Keratinocyte (primary cell): ENCODE measurements at regions not wholly inside any gene's neighbourhood (a gene's known extent, or its start where the extent isn't known, plus 50 kb on each side); places are given as distances from the start of the nearest gene placed in this dataset.

ENCODE experiments used
- DNase-seq: peaks from one replicate; pipeline ENCODE4 v3.0.0-alpha.2; 2011; ENCODE audit warnings: low read depth, missing footprints, low spot score
- FAIRE-seq: peaks from 2 replicates; lab custom pipeline; 2011; peaks lifted over from hg19 to GRCh38; lab: Jason Lieb, UNC
- H2AFZ ChIP-seq: 2 replicates; pipeline ENCODE4 v1.6.0; 2012; ENCODE audit warnings: low read length, control low read depth, inconsistent platforms; ENCODE audit not compliant: control insufficient read depth
- H3K27ac ChIP-seq: 2 replicates; pipeline ENCODE4 v1.5.1; 2011; ENCODE audit warnings: low read length; ENCODE audit not compliant: control insufficient read depth, insufficient read depth
- H3K27me3 ChIP-seq: 3 replicates; pipeline ENCODE4 v1.6.0; 2011; ENCODE audit warnings: low read length; ENCODE audit not compliant: control insufficient read depth, insufficient read depth; ENCODE audit errors: extremely low read depth
- H3K36me3 ChIP-seq, 2 experiments: 2 replicates in 1 of 2; 3 replicates in 1 of 2; pipeline ENCODE4 v1.5.1; 2011; ENCODE audit warnings: low read length in 2 of 2, mild to moderate bottlenecking in 1 of 2; ENCODE audit not compliant: control insufficient read depth in 2 of 2, insufficient read depth in 2 of 2; ENCODE audit errors: extremely low read depth in 1 of 2
- H3K4me1 ChIP-seq: 3 replicates; pipeline ENCODE4 v1.5.1; 2011; ENCODE audit warnings: low read length; ENCODE audit not compliant: control insufficient read depth, insufficient read depth; ENCODE audit errors: extremely low read depth
- H3K4me2 ChIP-seq: 3 replicates; pipeline ENCODE4 v1.6.0; 2011; ENCODE audit warnings: low read depth, low read length; ENCODE audit not compliant: control insufficient read depth, insufficient read depth; ENCODE audit errors: extremely low read depth
- H3K4me3 ChIP-seq, 3 experiments: fragments of 200-600 bp in 1 of 3; sonication (generic) in 1 of 3; 2 replicates in 2 of 3; 3 replicates in 1 of 3; pipeline ENCODE4 v1.5.1; 2011 to 2016; ENCODE audit warnings: low read length in 3 of 3, mild to moderate bottlenecking in 3 of 3, control low read depth in 2 of 3, inconsistent platforms in 1 of 3, low read depth in 1 of 3, mixed read lengths in 1 of 3, mixed run types in 1 of 3, moderate library complexity in 1 of 3; ENCODE audit not compliant: control insufficient read depth in 2 of 3, insufficient read depth in 2 of 3; ENCODE audit errors: extremely low read depth in 1 of 3
- H3K79me2 ChIP-seq: 2 replicates; pipeline ENCODE4 v1.6.0; 2012; ENCODE audit warnings: low read length; ENCODE audit not compliant: control insufficient read depth, insufficient read depth
- H3K9ac ChIP-seq: 3 replicates; pipeline ENCODE4 v1.6.0; 2011; ENCODE audit warnings: low read length; ENCODE audit not compliant: control insufficient read depth, insufficient read depth; ENCODE audit errors: extremely low read depth
- H3K9me1 ChIP-seq: 3 replicates; pipeline ENCODE4 v1.6.0; 2011; ENCODE audit warnings: low read length; ENCODE audit not compliant: control insufficient read depth, insufficient read depth; ENCODE audit errors: extremely low read depth
- H3K9me3 ChIP-seq: 2 replicates; pipeline ENCODE4 v1.5.1; 2012; ENCODE audit warnings: low read depth, low read length; ENCODE audit not compliant: control insufficient read depth
- H4K20me1 ChIP-seq: 3 replicates; pipeline ENCODE4 v1.6.0; 2011; ENCODE audit warnings: low read length; ENCODE audit not compliant: control insufficient read depth, insufficient read depth; ENCODE audit errors: extremely low read depth
- CTCF ChIP-seq, 3 experiments: IDR thresholded peaks in 1 of 3; conservative IDR thresholded peaks in 1 of 3; optimal IDR thresholded peaks in 1 of 3; 2 replicates in 2 of 3; 3 replicates in 1 of 3; pipeline versions ENCODE3 to v1.5.1; 2011; ENCODE audit warnings: low read length in 3 of 3, mild to moderate bottlenecking in 3 of 3, moderate library complexity in 2 of 3, control low read depth in 1 of 3, inconsistent platforms in 1 of 3; ENCODE audit not compliant: insufficient read depth in 2 of 3; ENCODE audit errors: extremely low read depth in 1 of 3
- EZH2 ChIP-seq: IDR thresholded peaks from one replicate; pipeline ENCODE4 v1.6.1; 2012; ENCODE audit warnings: inconsistent platforms, mild to moderate bottlenecking, low read length, moderate library complexity
- dilution Hi-C: fragments of 300-500 bp; cut with MboI; formaldehyde crosslinking; loops from one replicate; pipeline ENCODE4 v1.7.0; 2020; ENCODE audit warnings: low sequenced_read_pairs; ENCODE audit not compliant: extremely low pct_ligation_motif_present

- FAIRE-seq = no peak
- Histone ChIP-seq H3K4me2 (no peak overlapping the region), H3K36me3 (no peaks in the 10 kb centered on the region), H3K27ac (no peak overlapping the region), H3K27me3 (no peaks in the 10 kb centered on the region), H3K79me2 (no peaks in the 10 kb centered on the region), H3K4me1 (no peaks in the 10 kb centered on the region), H2AFZ (no peak overlapping the region), H4K20me1 (no peaks in the 10 kb centered on the region), H3K9me3 (peaks cover 26% of the 10 kb centered on the region), H3K9ac (no peak overlapping the region), H3K4me3 (no peak overlapping the region), H3K9me1 (no peaks in the 10 kb centered on the region)
- no peak for TF ChIP-seq CTCF (optimal IDR thresholded peaks at IDR 0.05 in 1 of 3, IDR thresholded peaks at IDR 0.05 in 1 of 3, conservative IDR thresholded peaks at IDR 0.05 in 1 of 3; ENCODE audit: extremely low read depth in 1 of 3, insufficient read depth in 2 of 3, low read length in 3 of 3)
- TF ChIP-seq EZH2 = no peak
- dilution Hi-C loops = no loop called here
- DNase-seq = no peak
Measured at GRCh38 chr22:49034836-49035817, 792.5 kb downstream of the BRD1 start.

GRCh38 chr22:49033616-49034015 is 794.1 kb downstream of the BRD1 start:
- dilution Hi-C loops = no loop called here
- no peaks in the 10 kb centered on the region for H3K9me1 ChIP-seq
- H3K4me1 ChIP-seq = no peaks in the 10 kb centered on the region
- H3K4me2 ChIP-seq = no peak overlapping the region
- H3K79me2 ChIP-seq = no peaks in the 10 kb centered on the region
- TF ChIP-seq CTCF (optimal IDR thresholded peaks at IDR 0.05 in 1 of 3, IDR thresholded peaks at IDR 0.05 in 1 of 3, conservative IDR thresholded peaks at IDR 0.05 in 1 of 3; ENCODE audit: extremely low read depth in 1 of 3, insufficient read depth in 2 of 3, low read length in 3 of 3) = no peak
- no peak for TF ChIP-seq EZH2
- H3K9ac ChIP-seq = no peak overlapping the region
- DNase-seq (no peak), FAIRE-seq (no peak)
- H2AFZ ChIP-seq = no peak overlapping the region
- no peaks in the 10 kb centered on the region for H3K27me3 ChIP-seq
- H3K36me3 ChIP-seq = no peaks in the 10 kb centered on the region
- no peak overlapping the region for H3K27ac ChIP-seq
- H4K20me1 ChIP-seq = no peaks in the 10 kb centered on the region
- H3K4me3 ChIP-seq = no peak overlapping the region
- H3K9me3 ChIP-seq = peaks cover 24% of the 10 kb centered on the region
